IgD-negative memory B cell (primary cell): ENCODE measurements at regions not wholly inside any gene's neighbourhood (a gene's known extent, or its start where the extent isn't known, plus 50 kb on each side); places are given as distances from the start of the nearest gene placed in this dataset.

Experiments
- H3K27ac Mint-ChIP-seq, 3 donors: one replicate each; pipeline ENCODE4 v1.8.0; 2020 to 2022; ENCODE audit warnings: mild to moderate bottlenecking in 3 of 3, mixed read lengths in 3 of 3, moderate library complexity in 1 of 3
- H3K27me3 Mint-ChIP-seq: one replicate; pipeline ENCODE4 v1.8.0; 2021; ENCODE audit warnings: mixed read lengths
- H3K36me3 Mint-ChIP-seq: one replicate; pipeline ENCODE4 v1.8.0; 2020; ENCODE audit warnings: mild to moderate bottlenecking, mixed read lengths
- H3K4me1 Mint-ChIP-seq, 3 donors: one replicate each; pipeline ENCODE4 v1.8.0; 2020 to 2022; ENCODE audit warnings: mixed read lengths in 3 of 3, mild to moderate bottlenecking in 1 of 3
- H3K4me3 Mint-ChIP-seq, 4 donors: one replicate each; pipeline ENCODE4 v1.8.0; 2020 to 2022; ENCODE audit warnings: mild to moderate bottlenecking in 4 of 4, mixed read lengths in 4 of 4, moderate library complexity in 3 of 4
- H3K9me3 Mint-ChIP-seq, 3 donors: one replicate each; pipeline ENCODE4 v1.8.0; 2020 to 2021; ENCODE audit warnings: mixed read lengths in 3 of 3, mild to moderate bottlenecking in 1 of 3

DNA sequence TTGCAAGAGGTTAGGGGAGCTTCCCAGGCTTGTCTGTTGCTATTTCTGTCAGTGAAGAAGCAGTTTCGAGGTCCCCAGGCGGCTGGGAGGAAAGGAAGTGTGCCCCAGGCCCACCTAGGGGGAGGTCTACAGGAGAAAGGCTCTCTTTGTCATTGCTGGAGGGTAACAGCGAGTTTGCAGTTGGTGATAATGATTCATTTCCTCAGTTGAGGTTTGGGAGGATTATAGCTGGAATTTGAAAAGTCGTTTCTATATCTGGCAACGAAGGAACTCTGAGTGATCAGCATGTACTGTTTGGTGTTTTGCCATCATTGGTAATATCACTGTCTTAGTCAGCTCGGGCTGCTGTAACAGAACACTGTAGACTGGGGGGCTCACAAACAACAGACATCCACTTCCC, 65.5 kb upstream of the UBE3A start:
- Mint-ChIP-seq H3K9me3 (peaks cover 0 to 4% (median 0%) of the 10 kb centered on the region in 3 donors), H3K27ac (no peak overlapping the region), H3K4me3 (no peak overlapping the region), H3K27me3 (no peaks in the 10 kb centered on the region), H3K4me1 (no peaks in the 10 kb centered on the region), H3K36me3 (no peaks in the 10 kb centered on the region)

DNA sequence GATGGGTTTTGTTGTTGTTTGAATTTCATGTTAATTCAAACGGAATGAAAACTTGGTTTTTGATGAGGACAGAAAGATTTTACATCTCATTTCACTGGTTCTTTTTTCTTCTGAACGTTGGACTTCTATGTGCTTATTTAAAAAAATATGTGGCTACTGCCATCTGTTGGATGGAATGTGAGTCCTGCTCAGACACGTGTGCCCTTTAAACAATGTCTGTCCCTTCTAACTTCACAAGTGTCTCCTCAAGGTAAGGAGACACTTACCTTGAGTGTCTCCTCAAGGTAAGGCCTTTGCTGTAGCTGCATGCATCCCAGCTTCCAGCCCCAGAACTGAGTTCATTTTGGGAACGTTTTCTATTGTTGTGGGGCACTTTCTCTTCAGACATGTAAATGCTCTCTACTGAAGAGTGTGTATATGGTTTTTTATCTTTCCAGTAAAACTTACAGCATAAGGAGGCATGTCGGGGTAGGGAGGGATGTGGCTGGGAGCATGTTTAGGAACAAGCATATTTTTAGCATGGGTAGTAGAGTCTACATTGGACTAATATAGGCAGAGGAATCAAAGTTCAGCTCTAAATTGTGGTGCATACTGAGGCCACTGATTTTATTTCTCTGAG, 63.1 kb upstream of the UBE3A start:
- Mint-ChIP-seq H3K9me3 (peaks cover 0 to 4% (median 0%) of the 10 kb centered on the region in 3 donors), H3K36me3 (no peaks in the 10 kb centered on the region), H3K4me3 (no peak overlapping the region), H3K27ac (no peak overlapping the region), H3K4me1 (no peaks in the 10 kb centered on the region), H3K27me3 (no peaks in the 10 kb centered on the region)

DNA sequence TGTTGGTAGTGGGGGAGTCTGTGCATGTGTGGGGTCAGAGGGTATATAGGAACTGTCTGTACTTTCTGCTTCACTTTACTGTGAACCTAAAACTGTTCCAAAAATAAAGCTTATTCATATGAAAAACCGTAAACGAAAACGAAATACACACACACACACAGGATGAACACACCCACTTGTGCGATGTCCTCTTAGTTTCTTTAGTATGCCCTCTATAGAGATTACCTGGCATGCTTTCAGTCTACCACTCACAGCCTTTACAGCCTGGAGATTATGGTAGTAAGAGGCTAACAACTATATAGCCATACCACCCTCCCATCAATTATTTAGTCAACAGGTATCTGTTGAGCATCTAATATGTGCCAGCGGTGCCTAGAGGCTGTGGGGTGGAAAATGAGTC, 60.0 kb upstream of the UBE3A start:
- no peak overlapping the region for H3K27ac Mint-ChIP-seq
- H3K4me3 Mint-ChIP-seq: no peak overlapping the region
- H3K36me3 Mint-ChIP-seq: no peaks in the 10 kb centered on the region

DNA sequence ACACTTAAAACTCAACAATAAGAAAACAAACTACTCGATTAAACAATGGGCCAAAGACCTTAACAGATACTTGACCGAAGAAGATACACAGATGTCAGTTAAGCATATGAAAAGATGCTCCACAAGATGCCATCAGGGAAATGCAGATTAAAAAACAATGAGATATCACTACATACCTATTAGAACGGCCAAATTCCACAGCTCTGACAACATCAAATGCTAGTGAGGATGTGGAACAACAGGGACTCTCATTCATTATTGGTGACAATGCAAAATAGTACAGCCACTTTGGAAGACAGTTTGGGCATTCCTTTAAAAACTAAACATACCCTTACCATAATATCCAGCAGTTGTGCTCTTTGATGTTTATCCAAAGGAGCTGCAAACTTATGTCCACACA, 59.1 kb upstream of the UBE3A start:
- Mint-ChIP-seq H3K9me3 (peaks cover 0 to 7% (median 4%) of the 10 kb centered on the region in 3 donors), H3K36me3 (no peaks in the 10 kb centered on the region), H3K4me1 (no peaks in the 10 kb centered on the region)

More for the DNA sequence above, 60.0 kb upstream of the UBE3A start:
- Mint-ChIP-seq H3K9me3 (peaks cover 0 to 4% (median 0%) of the 10 kb centered on the region in 3 donors), H3K4me1 (no peaks in the 10 kb centered on the region), H3K27me3 (no peaks in the 10 kb centered on the region)

DNA sequence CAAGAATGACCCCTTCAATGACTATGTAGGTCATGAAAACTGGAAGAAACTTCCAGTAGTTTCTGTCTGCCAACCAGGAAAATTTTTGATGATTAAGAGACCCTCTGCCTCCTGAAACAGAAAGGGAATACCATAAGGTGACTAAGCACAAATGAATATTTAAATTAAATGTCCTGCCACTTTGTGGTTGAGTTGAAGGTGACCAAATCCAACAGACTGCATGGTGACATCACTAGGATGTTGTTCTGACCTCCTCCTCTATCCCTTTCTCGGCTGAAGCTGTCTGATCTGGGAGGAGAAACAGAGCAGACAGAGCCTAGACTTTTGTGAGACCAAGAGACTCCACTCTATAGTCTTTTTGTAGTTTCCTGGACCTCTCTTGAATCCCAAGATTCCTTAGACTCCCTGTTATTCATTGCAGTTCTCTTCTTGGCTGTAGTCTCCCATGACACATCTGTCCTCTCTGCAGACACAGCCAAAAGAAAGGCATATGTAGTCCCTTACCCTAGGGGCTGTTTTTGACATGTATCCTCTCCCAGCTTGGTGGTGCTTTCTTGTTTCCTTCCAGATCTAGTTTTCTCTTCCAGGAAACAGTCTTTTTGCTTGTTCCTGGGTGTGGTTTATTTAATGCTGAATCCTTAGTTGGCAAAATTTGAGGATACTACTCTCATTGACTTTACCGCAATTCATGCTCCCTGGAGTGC, 55.2 kb upstream of the UBE3A start:
- Mint-ChIP-seq H3K9me3 (peaks cover 4 to 11% (median 10%) of the 10 kb centered on the region in 3 donors), H3K4me1 (no peaks in the 10 kb centered on the region), H3K27me3 (no peaks in the 10 kb centered on the region), H3K4me3 (no peak overlapping the region), H3K36me3 (peaks cover 2% of the 10 kb centered on the region), H3K27ac (no peak overlapping the region)

More for the DNA sequence above, 59.1 kb upstream of the UBE3A start:
- H3K27me3 Mint-ChIP-seq: no peaks in the 10 kb centered on the region
- no peak overlapping the region for H3K4me3 Mint-ChIP-seq
- no peak overlapping the region for H3K27ac Mint-ChIP-seq

DNA sequence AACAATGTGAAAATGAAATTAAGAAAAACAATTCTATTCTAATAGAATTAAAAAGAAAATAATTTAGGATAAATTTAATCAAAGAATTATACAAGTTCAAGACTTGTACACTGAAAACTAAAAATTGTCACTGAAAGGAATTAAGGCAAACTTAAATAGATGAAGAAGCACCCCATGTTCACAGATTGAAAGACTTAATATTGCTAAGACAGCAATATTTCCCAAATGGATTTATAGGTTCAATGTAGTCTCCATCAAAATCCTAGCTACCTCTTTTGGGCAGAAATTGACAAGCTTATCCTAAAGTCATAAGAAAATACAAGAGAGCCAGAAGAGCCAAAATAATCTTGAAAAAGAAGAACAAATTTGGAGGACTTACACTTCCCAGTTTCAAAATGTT, 53.5 kb upstream of the UBE3A start:
- Mint-ChIP-seq H3K4me1 (no peaks in the 10 kb centered on the region), H3K9me3 (peaks cover 6 to 12% (median 10%) of the 10 kb centered on the region in 3 donors), H3K27ac (no peak overlapping the region), H3K4me3 (no peak overlapping the region), H3K36me3 (peaks cover 2% of the 10 kb centered on the region), H3K27me3 (no peaks in the 10 kb centered on the region)
